LNCaP clone FGC (cell line): ENCODE measurements at regions not wholly inside any gene's neighbourhood (a gene's known extent, or its start where the extent isn't known, plus 50 kb on each side); places are given as distances from the start of the nearest gene placed in this dataset.

ENCODE experiments used
- DNase-seq: peaks from one replicate; pipeline ENCODE4 v3.0.0-alpha.2; 2011; ENCODE audit warnings: low read depth
- H3K4me3 ChIP-seq: 2 replicates; pipeline ENCODE4 v1.5.1; 2011; ENCODE audit warnings: mild to moderate bottlenecking, low read depth, low read length, control low read depth
- TF ChIP-seq, protein P1 (sequence below): IDR thresholded peaks from 2 replicates; pipeline ENCODE4 v1.5.1; 2012; ENCODE audit warnings: mild to moderate bottlenecking; ENCODE audit not compliant: control insufficient read depth, insufficient read depth; ENCODE audit errors: extremely low read depth

DNA sequence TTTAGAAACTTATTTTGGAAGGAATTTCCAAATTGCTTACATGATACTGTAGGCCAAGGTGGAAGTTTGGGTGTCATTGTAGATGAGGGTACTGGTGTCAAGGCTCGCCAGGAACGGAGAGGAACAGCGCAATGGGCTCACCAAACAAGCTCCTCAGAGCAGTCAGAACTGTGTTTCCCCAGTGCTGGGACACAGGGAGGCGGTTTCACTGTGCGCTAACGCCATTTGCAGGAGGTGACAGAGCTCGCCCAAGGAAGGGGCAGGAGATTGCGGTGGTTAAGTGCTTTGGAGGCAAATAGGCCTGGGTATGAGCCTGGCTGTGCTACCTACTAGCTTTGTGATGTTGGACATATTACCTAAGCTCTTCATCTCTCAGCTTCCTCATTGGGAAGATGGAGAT lies 57.3 kb downstream of the HHEX start:
- TF ChIP-seq, protein P1, sequence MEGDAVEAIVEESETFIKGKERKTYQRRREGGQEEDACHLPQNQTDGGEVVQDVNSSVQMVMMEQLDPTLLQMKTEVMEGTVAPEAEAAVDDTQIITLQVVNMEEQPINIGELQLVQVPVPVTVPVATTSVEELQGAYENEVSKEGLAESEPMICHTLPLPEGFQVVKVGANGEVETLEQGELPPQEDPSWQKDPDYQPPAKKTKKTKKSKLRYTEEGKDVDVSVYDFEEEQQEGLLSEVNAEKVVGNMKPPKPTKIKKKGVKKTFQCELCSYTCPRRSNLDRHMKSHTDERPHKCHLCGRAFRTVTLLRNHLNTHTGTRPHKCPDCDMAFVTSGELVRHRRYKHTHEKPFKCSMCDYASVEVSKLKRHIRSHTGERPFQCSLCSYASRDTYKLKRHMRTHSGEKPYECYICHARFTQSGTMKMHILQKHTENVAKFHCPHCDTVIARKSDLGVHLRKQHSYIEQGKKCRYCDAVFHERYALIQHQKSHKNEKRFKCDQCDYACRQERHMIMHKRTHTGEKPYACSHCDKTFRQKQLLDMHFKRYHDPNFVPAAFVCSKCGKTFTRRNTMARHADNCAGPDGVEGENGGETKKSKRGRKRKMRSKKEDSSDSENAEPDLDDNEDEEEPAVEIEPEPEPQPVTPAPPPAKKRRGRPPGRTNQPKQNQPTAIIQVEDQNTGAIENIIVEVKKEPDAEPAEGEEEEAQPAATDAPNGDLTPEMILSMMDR, result no peak
- H3K4me3 ChIP-seq, result no peak overlapping the region
- no peak for DNase-seq

DNA sequence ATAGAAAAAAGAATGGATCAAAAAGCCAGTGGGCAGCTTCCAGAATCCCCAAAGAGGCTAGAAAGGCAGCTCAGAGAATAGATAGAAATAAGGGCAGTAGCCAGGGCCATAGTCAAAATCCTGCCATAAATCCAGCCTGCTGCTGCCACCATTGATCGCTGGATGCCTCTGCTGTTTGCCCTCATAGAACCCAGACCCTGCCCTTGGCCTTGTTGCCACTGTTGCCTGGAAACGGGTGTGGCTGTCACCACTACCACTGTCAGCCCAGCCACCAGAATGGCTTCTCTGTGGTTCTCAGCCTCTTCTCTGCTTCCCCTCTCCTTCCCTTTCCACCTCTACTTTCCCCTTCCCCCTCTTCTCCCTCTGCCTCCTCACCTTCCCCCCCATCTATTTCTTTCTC lies 57.8 kb downstream of the HHEX start:
- TF ChIP-seq, protein P1, result no peak
- no peak for DNase-seq
- no peak overlapping the region for H3K4me3 ChIP-seq

- no peak for DNase-seq
- TF ChIP-seq, protein P1, result no peak
- no peak overlapping the region for H3K4me3 ChIP-seq
Observed at GRCh38 chr10:92750791-92751533, 61.2 kb downstream of the HHEX start.

DNA sequence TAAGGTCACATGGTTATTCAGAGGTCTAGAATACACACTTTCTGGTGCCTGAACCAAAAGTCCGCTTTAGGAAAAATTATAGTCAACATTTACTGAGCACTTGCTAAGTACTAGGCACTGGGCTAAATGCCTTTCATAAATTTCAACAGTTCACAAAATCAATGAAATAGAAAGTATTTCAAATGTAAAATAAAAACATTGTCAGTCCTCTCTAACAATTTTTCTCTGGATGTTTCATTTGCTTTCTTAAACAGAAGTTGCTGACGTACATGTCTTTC lies 61.7 kb downstream of the HHEX start:
- no peak overlapping the region for H3K4me3 ChIP-seq
- TF ChIP-seq, protein P1, result no peak
- no peak for DNase-seq

DNA sequence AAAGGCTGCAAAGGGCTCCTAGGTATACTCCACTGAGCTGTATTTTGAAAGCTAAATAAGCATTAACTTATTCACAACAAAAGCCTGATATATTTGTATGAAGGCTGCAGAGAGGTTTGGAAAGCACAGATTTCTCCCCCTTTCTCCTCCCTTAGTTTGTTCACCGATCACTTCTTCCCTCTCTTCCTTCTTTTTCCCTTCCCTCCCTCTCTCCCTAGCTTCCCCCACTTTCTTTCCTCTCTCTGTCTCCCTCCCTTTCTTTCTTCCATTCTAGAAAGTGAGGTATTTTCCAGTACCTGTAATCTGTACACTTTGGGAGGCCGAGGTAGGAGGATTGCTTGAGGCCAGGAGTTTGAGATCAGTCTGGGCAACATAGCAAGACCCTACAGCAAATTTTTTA lies 62.1 kb downstream of the HHEX start:
- H3K4me3 ChIP-seq, result no peak overlapping the region
- DNase-seq, result no peak
- TF ChIP-seq, protein P1, result no peak

GRCh38 chr10:92753865-92754264 lies 64.1 kb downstream of the HHEX start:
- TF ChIP-seq, protein P1, result no peak
- DNase-seq, result no peak
- H3K4me3 ChIP-seq, result no peak overlapping the region

- H3K4me3 ChIP-seq, result no peak overlapping the region
- TF ChIP-seq, protein P1, result no peak
- no peak for DNase-seq
Observed at GRCh38 chr10:92755725-92756124, 66.0 kb downstream of the HHEX start.
